HEK293 (cell line): ENCODE measurements at regions not wholly inside any gene's neighbourhood (a gene's known extent, or its start where the extent isn't known, plus 50 kb on each side); places are given as distances from the start of the nearest gene placed in this dataset.

ENCODE experiments used
- CTCF ChIA-PET: fragments of 350-600 bp; formaldehyde crosslinking; extraction: SDS; loops from one replicate; lab custom pipeline; 2021; ENCODE audit warnings: antibody characterized with exemption; lab: Yijun Ruan, JAX
- POLR2A ChIA-PET: fragments of 300-600 bp; formaldehyde crosslinking; extraction: SDS; loops from one replicate; lab custom pipeline; 2020; ENCODE audit warnings: antibody characterized with exemption, inconsistent platforms; lab: Yijun Ruan, JAX
- H3K27ac ChIP-seq: fragments of 200-500 bp; sonication (Bioruptor generic); 2 replicates; pipeline ENCODE4 v1.5.1; 2014; ENCODE audit warnings: low read depth, low read length, control low read depth, inconsistent platforms; ENCODE audit errors: extremely low read depth
- H3K36me3 ChIP-seq, 2 experiments: fragments of 200-500 bp in 1 of 2; sonication (Bioruptor generic) in 1 of 2; 1 replicate in 1 of 2; 2 replicates in 1 of 2; pipeline ENCODE4 v1.5.1; 2014 to 2017; ENCODE audit warnings: inconsistent platforms in 2 of 2, low read length in 2 of 2; ENCODE audit not compliant: control insufficient read depth in 2 of 2, insufficient read depth in 1 of 2
- H3K4me1 ChIP-seq: fragments of 200-500 bp; sonication (Bioruptor generic); 2 replicates; pipeline ENCODE4 v1.5.1; 2014; ENCODE audit warnings: mild to moderate bottlenecking, low read length, inconsistent platforms; ENCODE audit not compliant: control insufficient read depth, insufficient read depth
- H3K4me3 ChIP-seq: 2 replicates; pipeline ENCODE4 v1.5.1; 2011; ENCODE audit warnings: low read depth, mild to moderate bottlenecking, control low read depth, low read length, moderate library complexity
- H3K9me3 ChIP-seq: fragments of 200-500 bp; sonication (Bioruptor generic); 2 replicates; pipeline ENCODE4 v1.5.1; 2014; ENCODE audit warnings: low read depth, low read length, inconsistent platforms; ENCODE audit not compliant: control insufficient read depth, insufficient read depth
- KLF10 ChIP-seq: fragments of 450-650 bp; IDR thresholded peaks from 2 replicates; pipeline ENCODE4 v1.5.1; 2018; ENCODE audit warnings: missing biosample characterization, mild to moderate bottlenecking, missing genetic modification characterization
- PATZ1 ChIP-seq: fragments of 450-650 bp; formaldehyde crosslinking; IDR thresholded peaks from 2 replicates; pipeline ENCODE4 v1.5.1; 2016; ENCODE audit warnings: missing biosample characterization, missing genetic modification characterization
- ZBTB17 ChIP-seq: fragments of 450-650 bp; formaldehyde crosslinking; IDR thresholded peaks from 2 replicates; pipeline ENCODE4 v1.5.1; 2016; ENCODE audit warnings: missing biosample characterization, missing genetic modification characterization
- ZBTB21 ChIP-seq: fragments of 450-650 bp; formaldehyde crosslinking; IDR thresholded peaks from 2 replicates; pipeline ENCODE4 v1.5.1; 2017; ENCODE audit warnings: missing biosample characterization, missing genetic modification characterization
- ZNF112 ChIP-seq: fragments of 450-650 bp; formaldehyde crosslinking; IDR thresholded peaks from 2 replicates; pipeline ENCODE4 v1.5.0; 2017; ENCODE audit warnings: missing biosample characterization, missing genetic modification characterization
- ZNF132 ChIP-seq: fragments of 450-650 bp; formaldehyde crosslinking; IDR thresholded peaks from 2 replicates; pipeline ENCODE4 v1.5.1; 2017; ENCODE audit warnings: missing biosample characterization, missing genetic modification characterization, borderline replicate concordance
- ZNF2 ChIP-seq: fragments of 450-650 bp; formaldehyde crosslinking; IDR thresholded peaks from 2 replicates; pipeline ENCODE4 v1.5.1; 2016; ENCODE audit warnings: missing biosample characterization, missing genetic modification characterization
- ZNF354C ChIP-seq: fragments of 450-650 bp; formaldehyde crosslinking; IDR thresholded peaks from 2 replicates; pipeline ENCODE4 v1.5.1; 2016; ENCODE audit warnings: missing biosample characterization, missing genetic modification characterization, low read depth, borderline replicate concordance
- ZNF510 ChIP-seq: fragments of 450-650 bp; formaldehyde crosslinking; IDR thresholded peaks from 2 replicates; pipeline ENCODE4 v1.5.1; 2018; ENCODE audit warnings: mild to moderate bottlenecking, missing genetic modification characterization, missing biosample characterization; ENCODE audit not compliant: insufficient replicate concordance
- ZNF548 ChIP-seq: fragments of 450-650 bp; formaldehyde crosslinking; IDR thresholded peaks from 2 replicates; pipeline ENCODE4 v1.5.1; 2016; ENCODE audit warnings: missing biosample characterization, missing genetic modification characterization
- ZNF639 ChIP-seq: fragments of 450-650 bp; formaldehyde crosslinking; IDR thresholded peaks from 2 replicates; pipeline ENCODE4 v1.5.1; 2016; ENCODE audit warnings: missing biosample characterization, missing genetic modification characterization
- ZNF654 ChIP-seq: fragments of 450-650 bp; formaldehyde crosslinking; IDR thresholded peaks from 2 replicates; pipeline ENCODE4 v1.5.1; 2016; ENCODE audit warnings: low read depth, missing biosample characterization, missing genetic modification characterization
- ZNF792 ChIP-seq: fragments of 450-650 bp; formaldehyde crosslinking; IDR thresholded peaks from 2 replicates; pipeline ENCODE4 v1.5.1; 2016; ENCODE audit warnings: missing biosample characterization, missing genetic modification characterization
- ZNF830 ChIP-seq: fragments of 450-650 bp; IDR thresholded peaks from 2 replicates; pipeline ENCODE4 v1.5.0; 2018; ENCODE audit warnings: missing biosample characterization, missing genetic modification characterization, low read depth, mild to moderate bottlenecking, moderate library complexity
- TF ChIP-seq, protein P1 (sequence below): fragments of 450-650 bp; formaldehyde crosslinking; IDR thresholded peaks from 2 replicates; pipeline ENCODE4 v1.5.1; 2016; ENCODE audit warnings: missing biosample characterization, missing genetic modification characterization, borderline replicate concordance
- TF ChIP-seq, protein P2 (sequence below): fragments of 450-650 bp; formaldehyde crosslinking; IDR thresholded peaks from 2 replicates; pipeline ENCODE4 v1.5.1; 2016; ENCODE audit warnings: missing biosample characterization, missing genetic modification characterization

- ChIA-PET CTCF (interaction anchor here (0.8 kb wide), 1 partner anchor 54 kb away, joined by 5 read pairs; no protein-coding TSS in a partner anchor), POLR2A (no interaction called here)
Observed at GRCh38 chr4:124318292-124318691, 394.2 kb downstream of the ANKRD50 start.

GRCh38 chr4:124321364-124321763 lies 391.2 kb downstream of the ANKRD50 start:
- no peak overlapping the region for H3K4me3 ChIP-seq
- no peaks in the 10 kb centered on the region for H3K36me3 ChIP-seq
- no peaks in the 10 kb centered on the region for H3K9me3 ChIP-seq
- no peak overlapping the region for H3K27ac ChIP-seq
- H3K4me1 ChIP-seq = no peaks in the 10 kb centered on the region
- POLR2A ChIA-PET = interaction anchor here (0.5 kb wide), 1 partner anchor 665 kb away, joined by 3 read pairs; no protein-coding TSS in a partner anchor
- no peak for TF ChIP-seq ZNF792 (tag by site-specific recombination)
- TF ChIP-seq ZNF112 (tag by site-specific recombination) = no peak
- TF ChIP-seq ZNF654 = peak; percentile 28
- TF ChIP-seq ZNF830 = no peak
- CTCF ChIA-PET = interaction anchor here (0.6 to 1.6 kb wide), 4 partner anchors 58 to 1219 kb away, joined by 3 read pairs; no protein-coding TSS in a partner anchor

More at GRCh38 chr4:124318292-124318691, 394.2 kb downstream of the ANKRD50 start:
- H3K4me1 ChIP-seq = no peaks in the 10 kb centered on the region
- TF ChIP-seq ZNF132 (tag by site-specific recombination) = no peak
- H3K4me3 ChIP-seq = no peak overlapping the region
- no peak overlapping the region for H3K27ac ChIP-seq
- H3K36me3 ChIP-seq = no peaks in the 10 kb centered on the region
- no peaks in the 10 kb centered on the region for H3K9me3 ChIP-seq

- no peaks in the 10 kb centered on the region for H3K36me3 ChIP-seq
- no peaks in the 10 kb centered on the region for H3K4me1 ChIP-seq
- TF ChIP-seq ZBTB17 (no peak), ZNF639 (tag by site-specific recombination) (no peak), ZNF2 (tag by site-specific recombination) (0 out of 2 replicates have a peak, but pooled peaks have one; percentile 29), ZNF354C (tag by site-specific recombination) (no peak), KLF10 (tag by site-specific recombination) (no peak), ZBTB21 (tag by site-specific recombination) (no peak), ZNF510 (tag by site-specific recombination) (no peak), PATZ1 (tag by site-specific recombination) (no peak), ZNF654 (peak; percentile 61), ZNF112 (tag by site-specific recombination) (no peak), ZNF548 (tag by site-specific recombination) (no peak)
- TF ChIP-seq, protein P1, sequence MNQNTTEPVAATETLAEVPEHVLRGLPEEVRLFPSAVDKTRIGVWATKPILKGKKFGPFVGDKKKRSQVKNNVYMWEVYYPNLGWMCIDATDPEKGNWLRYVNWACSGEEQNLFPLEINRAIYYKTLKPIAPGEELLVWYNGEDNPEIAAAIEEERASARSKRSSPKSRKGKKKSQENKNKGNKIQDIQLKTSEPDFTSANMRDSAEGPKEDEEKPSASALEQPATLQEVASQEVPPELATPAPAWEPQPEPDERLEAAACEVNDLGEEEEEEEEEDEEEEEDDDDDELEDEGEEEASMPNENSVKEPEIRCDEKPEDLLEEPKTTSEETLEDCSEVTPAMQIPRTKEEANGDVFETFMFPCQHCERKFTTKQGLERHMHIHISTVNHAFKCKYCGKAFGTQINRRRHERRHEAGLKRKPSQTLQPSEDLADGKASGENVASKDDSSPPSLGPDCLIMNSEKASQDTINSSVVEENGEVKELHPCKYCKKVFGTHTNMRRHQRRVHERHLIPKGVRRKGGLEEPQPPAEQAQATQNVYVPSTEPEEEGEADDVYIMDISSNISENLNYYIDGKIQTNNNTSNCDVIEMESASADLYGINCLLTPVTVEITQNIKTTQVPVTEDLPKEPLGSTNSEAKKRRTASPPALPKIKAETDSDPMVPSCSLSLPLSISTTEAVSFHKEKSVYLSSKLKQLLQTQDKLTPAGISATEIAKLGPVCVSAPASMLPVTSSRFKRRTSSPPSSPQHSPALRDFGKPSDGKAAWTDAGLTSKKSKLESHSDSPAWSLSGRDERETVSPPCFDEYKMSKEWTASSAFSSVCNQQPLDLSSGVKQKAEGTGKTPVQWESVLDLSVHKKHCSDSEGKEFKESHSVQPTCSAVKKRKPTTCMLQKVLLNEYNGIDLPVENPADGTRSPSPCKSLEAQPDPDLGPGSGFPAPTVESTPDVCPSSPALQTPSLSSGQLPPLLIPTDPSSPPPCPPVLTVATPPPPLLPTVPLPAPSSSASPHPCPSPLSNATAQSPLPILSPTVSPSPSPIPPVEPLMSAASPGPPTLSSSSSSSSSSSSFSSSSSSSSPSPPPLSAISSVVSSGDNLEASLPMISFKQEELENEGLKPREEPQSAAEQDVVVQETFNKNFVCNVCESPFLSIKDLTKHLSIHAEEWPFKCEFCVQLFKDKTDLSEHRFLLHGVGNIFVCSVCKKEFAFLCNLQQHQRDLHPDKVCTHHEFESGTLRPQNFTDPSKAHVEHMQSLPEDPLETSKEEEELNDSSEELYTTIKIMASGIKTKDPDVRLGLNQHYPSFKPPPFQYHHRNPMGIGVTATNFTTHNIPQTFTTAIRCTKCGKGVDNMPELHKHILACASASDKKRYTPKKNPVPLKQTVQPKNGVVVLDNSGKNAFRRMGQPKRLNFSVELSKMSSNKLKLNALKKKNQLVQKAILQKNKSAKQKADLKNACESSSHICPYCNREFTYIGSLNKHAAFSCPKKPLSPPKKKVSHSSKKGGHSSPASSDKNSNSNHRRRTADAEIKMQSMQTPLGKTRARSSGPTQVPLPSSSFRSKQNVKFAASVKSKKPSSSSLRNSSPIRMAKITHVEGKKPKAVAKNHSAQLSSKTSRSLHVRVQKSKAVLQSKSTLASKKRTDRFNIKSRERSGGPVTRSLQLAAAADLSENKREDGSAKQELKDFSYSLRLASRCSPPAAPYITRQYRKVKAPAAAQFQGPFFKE = no peak
- TF ChIP-seq, protein P2, sequence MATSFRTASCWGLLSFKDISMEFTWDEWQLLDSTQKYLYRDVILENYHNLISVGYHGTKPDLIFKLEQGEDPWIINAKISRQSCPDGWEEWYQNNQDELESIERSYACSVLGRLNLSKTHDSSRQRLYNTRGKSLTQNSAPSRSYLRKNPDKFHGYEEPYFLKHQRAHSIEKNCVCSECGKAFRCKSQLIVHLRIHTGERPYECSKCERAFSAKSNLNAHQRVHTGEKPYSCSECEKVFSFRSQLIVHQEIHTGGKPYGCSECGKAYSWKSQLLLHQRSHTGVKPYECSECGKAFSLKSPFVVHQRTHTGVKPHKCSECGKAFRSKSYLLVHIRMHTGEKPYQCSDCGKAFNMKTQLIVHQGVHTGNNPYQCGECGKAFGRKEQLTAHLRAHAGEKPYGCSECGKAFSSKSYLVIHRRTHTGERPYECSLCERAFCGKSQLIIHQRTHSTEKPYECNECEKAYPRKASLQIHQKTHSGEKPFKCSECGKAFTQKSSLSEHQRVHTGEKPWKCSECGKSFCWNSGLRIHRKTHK (tag by site-specific recombination) = no peak
- no peak overlapping the region for H3K27ac ChIP-seq
- H3K9me3 ChIP-seq = no peaks in the 10 kb centered on the region
- ChIA-PET CTCF (interaction anchor here (0.6 to 1.5 kb wide), 9 partner anchors 12 to 1393 kb away, joined by 3 to 6 read pairs (median 3); no protein-coding TSS in a partner anchor), POLR2A (no interaction called here)
- no peak overlapping the region for H3K4me3 ChIP-seq
Observed at GRCh38 chr4:124322234-124323065, 390.1 kb downstream of the ANKRD50 start.
